Aorta (tissue), 5 donors: ENCODE measurements at regions not wholly inside any gene's neighbourhood (a gene's known extent, or its start where the extent isn't known, plus 50 kb on each side); places are given as distances from the start of the nearest gene placed in this dataset.

Experiments used
- ATAC-seq: fragments of 200-7000 bp; cut with Tn5 transposase; one replicate; pipeline ENCODE4 v1.9.1; 2022; ENCODE audit warnings: moderate library complexity; ENCODE audit not compliant: low FRiP score
- DNase-seq, 2 donors: peaks; one replicate each; pipeline ENCODE4 v3.0.0-alpha.2; 2020
- H3K27ac ChIP-seq, 2 donors: one replicate each; pipeline ENCODE4 v1.5.1; 2013; ENCODE audit warnings: low read length in 2 of 2, mild to moderate bottlenecking in 2 of 2, moderate library complexity in 2 of 2, control low read depth in 1 of 2, inconsistent platforms in 1 of 2, low read depth in 1 of 2
- H3K27me3 ChIP-seq, 2 donors: one replicate each; pipeline ENCODE4 v1.6.1; 2013; ENCODE audit warnings: control low read depth in 1 of 2, low read length in 1 of 2, mild to moderate bottlenecking in 1 of 2, moderate library complexity in 1 of 2; ENCODE audit not compliant: insufficient read depth in 2 of 2, control insufficient read depth in 1 of 2
- H3K36me3 ChIP-seq, 2 donors: one replicate each; pipeline ENCODE4 v1.6.1; 2013; ENCODE audit warnings: control low read depth in 1 of 2, low read length in 1 of 2, mild to moderate bottlenecking in 1 of 2; ENCODE audit not compliant: insufficient read depth in 2 of 2, control insufficient read depth in 1 of 2
- H3K4me1 ChIP-seq, 2 donors: one replicate each; pipeline ENCODE4 v1.6.1; 2013; ENCODE audit warnings: low read length in 2 of 2, control low read depth in 1 of 2, mild to moderate bottlenecking in 1 of 2, moderate library complexity in 1 of 2; ENCODE audit not compliant: insufficient read depth in 2 of 2, control insufficient read depth in 1 of 2
- H3K4me3 ChIP-seq, 2 donors: one replicate each; pipeline ENCODE4 v1.5.1; 2013; ENCODE audit warnings: low read length in 2 of 2, control low read depth in 1 of 2, mild to moderate bottlenecking in 1 of 2
- H3K9me3 ChIP-seq: one replicate; pipeline ENCODE4 v1.6.1; 2013; ENCODE audit warnings: mild to moderate bottlenecking, low read length; ENCODE audit not compliant: control insufficient read depth
- WGBS, 2 donors: extraction: QIAGEN DNeasy Blood & Tissue Kit; methylation state at CpG; one replicate each; pipeline ENCODE4 v1.1.7; 2013; 5-methylcytosine and 5-hydroxymethylcytosine counted together
- intact Hi-C, 2 donors: fragments of 100-400 bp; cut with DNase I; formaldehyde crosslinking; loops; one replicate each; pipeline versions ENCODE4 v1.14.2 to v1.15.0; 2022
- donor health status: healthy with polysubstance abuse.
- donor health status: Bipolar disorder and iron deficiency.
- donor health status: DM: no; HTN: no; CAD: no.
- donor health status: DM: no; HTN: no; CAD: no.
- donor health status: DM: yes; HTN: yes; CAD: no.

- H3K27ac ChIP-seq, result no peak overlapping the region
- no peak for ATAC-seq
- H3K27me3 ChIP-seq, result no peaks in the 10 kb centered on the region
Observed at GRCh38 chr2:106614511-106615291, 127.5 kb downstream of the CD8B2 start.

GRCh38 chr2:106618614-106619013 is 131.4 kb downstream of the CD8B2 start:
- WGBS, 2 donors, result 91 to 92% methylated on average over 3 of the region's 3 CpGs
- no peaks in the 10 kb centered on the region for H3K27me3 ChIP-seq
- ATAC-seq, result no peak

More at GRCh38 chr2:106614511-106615291, 127.5 kb downstream of the CD8B2 start:
- Histone ChIP-seq H3K4me1 (no peaks in the 10 kb centered on the region), H3K36me3 (no peaks in the 10 kb centered on the region), H3K4me3 (no peak overlapping the region), H3K9me3 (peaks cover 4% of the 10 kb centered on the region)
- intact Hi-C loops, result no loop called here
- no peak for DNase-seq
- WGBS, 2 donors, result 38 to 43% methylated on average over 5 of the region's 5 CpGs

GRCh38 chr2:106623456-106623855 is 136.3 kb downstream of the CD8B2 start:
- Histone ChIP-seq H3K4me3 (no peak overlapping the region), H3K4me1 (no peaks in the 10 kb centered on the region), H3K9me3 (peaks cover 4% of the 10 kb centered on the region), H3K27ac (no peak overlapping the region), H3K36me3 (no peaks in the 10 kb centered on the region), H3K27me3 (no peaks in the 10 kb centered on the region)
- WGBS, 2 donors, result 94 to 95% methylated on average over 2 of the region's 2 CpGs
- ATAC-seq (no peak), DNase-seq (no peak)
- intact Hi-C loops, result no loop called here

More at GRCh38 chr2:106618614-106619013, 131.4 kb downstream of the CD8B2 start:
- H3K4me1 ChIP-seq, result no peaks in the 10 kb centered on the region
- H3K9me3 ChIP-seq, result peaks cover 2% of the 10 kb centered on the region
- no peaks in the 10 kb centered on the region for H3K36me3 ChIP-seq
- DNase-seq, result no peak
- H3K27ac ChIP-seq, result no peak overlapping the region
- intact Hi-C loops, result no loop called here
- no peak overlapping the region for H3K4me3 ChIP-seq

- H3K9me3 ChIP-seq, result peaks cover 4% of the 10 kb centered on the region
- no peak overlapping the region for H3K27ac ChIP-seq
- intact Hi-C loops, result no loop called here
- WGBS, 2 donors, result 75 to 80% methylated on average over 2 of the region's 2 CpGs
- H3K27me3 ChIP-seq, result no peaks in the 10 kb centered on the region
- ATAC-seq (no peak), DNase-seq (no peak)
- no peak overlapping the region for H3K4me3 ChIP-seq
- H3K4me1 ChIP-seq, result no peaks in the 10 kb centered on the region
- no peaks in the 10 kb centered on the region for H3K36me3 ChIP-seq
Observed at GRCh38 chr2:106624787-106625380, 137.7 kb downstream of the CD8B2 start.

GRCh38 chr2:106628377-106628776 is 141.2 kb downstream of the CD8B2 start:
- Histone ChIP-seq H3K4me1 (no peaks in the 10 kb centered on the region), H3K9me3 (peaks cover 8% of the 10 kb centered on the region), H3K36me3 (no peaks in the 10 kb centered on the region), H3K4me3 (no peak overlapping the region), H3K27ac (no peak overlapping the region), H3K27me3 (no peaks in the 10 kb centered on the region)
- intact Hi-C loops, result no loop called here
- DNase-seq (no peak), ATAC-seq (no peak)
- 91 to 96% methylated on average over 3 of the region's 3 CpGs for WGBS, 2 donors

GRCh38 chr2:106629981-106630380 is 142.8 kb downstream of the CD8B2 start:
- no peak overlapping the region for H3K4me3 ChIP-seq
- intact Hi-C loops, result loop anchor here in 1 of 2 donors (5.0 kb wide), 1 partner anchor 1302 kb away; no protein-coding TSS in a partner anchor
- DNase-seq (no peak), ATAC-seq (no peak)
- no peaks in the 10 kb centered on the region for H3K27me3 ChIP-seq
- H3K4me1 ChIP-seq, result no peaks in the 10 kb centered on the region
- no peaks in the 10 kb centered on the region for H3K36me3 ChIP-seq
- no peak overlapping the region for H3K27ac ChIP-seq
- peaks cover 6% of the 10 kb centered on the region for H3K9me3 ChIP-seq
- 84 to 89% methylated on average over 3 of the region's 3 CpGs for WGBS, 2 donors

- Histone ChIP-seq H3K4me1 (no peaks in the 10 kb centered on the region), H3K27me3 (no peaks in the 10 kb centered on the region), H3K27ac (no peak overlapping the region), H3K36me3 (no peaks in the 10 kb centered on the region), H3K9me3 (peaks cover 6% of the 10 kb centered on the region), H3K4me3 (no peak overlapping the region)
- WGBS, 2 donors, result 88 to 93% methylated on average over 1 of the region's 1 CpG
- intact Hi-C loops, result loop anchor here in 1 of 2 donors (5.0 kb wide), 1 partner anchor 1301 kb away; no protein-coding TSS in a partner anchor
- no peak for DNase-seq
- no peak for ATAC-seq
Observed at GRCh38 chr2:106631281-106631680, 144.1 kb downstream of the CD8B2 start.

GRCh38 chr2:106638043-106638442 is 150.9 kb downstream of the CD8B2 start:
- H3K4me3 ChIP-seq, result no peak overlapping the region
- H3K27me3 ChIP-seq, result no peaks in the 10 kb centered on the region
- H3K27ac ChIP-seq, result no peak overlapping the region
- WGBS, 2 donors, result 0% methylated on average over 1 of the region's 1 CpG
- DNase-seq, result no peak
- peaks cover 0 to 2% of the 10 kb centered on the region in 2 donors for H3K4me1 ChIP-seq
- intact Hi-C loops, result loop anchor here (5.0 kb wide), 3 partner anchors 249 to 804 kb away; partner anchors contain the start of gene ST6GAL2 (in 1 of the 2)
- peaks cover 1% of the 10 kb centered on the region for H3K9me3 ChIP-seq
- no peaks in the 10 kb centered on the region for H3K36me3 ChIP-seq
- ATAC-seq, result no peak

- peaks cover 0 to 2% of the 10 kb centered on the region in 2 donors for H3K4me1 ChIP-seq
- ATAC-seq (no peak), DNase-seq (no peak)
- H3K36me3 ChIP-seq, result no peaks in the 10 kb centered on the region
- H3K4me3 ChIP-seq, result no peak overlapping the region
- peaks cover 1% of the 10 kb centered on the region for H3K9me3 ChIP-seq
- no peak overlapping the region for H3K27ac ChIP-seq
- no peaks in the 10 kb centered on the region for H3K27me3 ChIP-seq
- intact Hi-C loops, result loop anchor here (5.0 kb wide), 3 partner anchors 249 to 804 kb away; partner anchors contain the start of gene ST6GAL2 (in 1 of the 2)
Observed at GRCh38 chr2:106638580-106638979, 151.4 kb downstream of the CD8B2 start.
